KMS-11 (cell line): ENCODE measurements at regions not wholly inside any gene's neighbourhood (a gene's known extent, or its start where the extent isn't known, plus 50 kb on each side); places are given as distances from the start of the nearest gene placed in this dataset.

Experiments
- H2AFZ ChIP-seq: fragments of 200-600 bp; sonication (generic); 2 replicates; pipeline ENCODE4 v1.6.1; 2016; ENCODE audit warnings: antibody characterized with exemption, mixed run types, low read depth
- H3K27ac ChIP-seq: fragments of 200-600 bp; sonication (generic); 2 replicates; pipeline ENCODE4 v1.6.1; 2016; ENCODE audit warnings: mild to moderate bottlenecking, mixed run types
- H3K27me3 ChIP-seq: fragments of 200-600 bp; sonication (generic); 2 replicates; pipeline ENCODE4 v1.6.1; 2017; ENCODE audit warnings: mild to moderate bottlenecking, low read depth, mixed run types, moderate library complexity; ENCODE audit not compliant: insufficient read depth
- H3K36me3 ChIP-seq: fragments of 200-600 bp; sonication (generic); 2 replicates; pipeline ENCODE4 v1.6.1; 2017; ENCODE audit warnings: mild to moderate bottlenecking, mixed run types; ENCODE audit not compliant: insufficient read depth
- H3K4me1 ChIP-seq: fragments of 200-600 bp; sonication (generic); 2 replicates; pipeline ENCODE4 v1.6.1; 2016; ENCODE audit warnings: mild to moderate bottlenecking, low read depth, mixed run types; ENCODE audit not compliant: poor library complexity, severe bottlenecking
- H3K4me2 ChIP-seq: fragments of 200-600 bp; sonication (generic); 2 replicates; pipeline ENCODE4 v1.7.0; 2016; ENCODE audit warnings: mild to moderate bottlenecking, mixed run types
- H3K4me3 ChIP-seq: fragments of 200-600 bp; sonication (generic); IDR thresholded peaks from 2 replicates; pipeline ENCODE4 v1.6.1; 2017; ENCODE audit warnings: low read depth, low read length, mixed read lengths; ENCODE audit not compliant: insufficient read depth
- H3K79me2 ChIP-seq: fragments of 200-600 bp; sonication (generic); 2 replicates; pipeline ENCODE4 v1.6.1; 2016; ENCODE audit warnings: low read depth, mixed run types; ENCODE audit not compliant: insufficient read depth
- H3K9ac ChIP-seq: fragments of 200-600 bp; sonication (generic); 2 replicates; pipeline ENCODE4 v1.6.1; 2016; ENCODE audit warnings: mild to moderate bottlenecking, mixed run types
- H4K20me1 ChIP-seq: fragments of 200-600 bp; sonication (generic); 2 replicates; pipeline ENCODE4 v1.6.1; 2016; ENCODE audit warnings: mild to moderate bottlenecking, mixed run types; ENCODE audit not compliant: insufficient read depth
- CTCF ChIP-seq: fragments of 200-600 bp; sonication (generic); conservative IDR thresholded peaks from 2 replicates; pipeline ENCODE4 v1.6.1; 2017; ENCODE audit warnings: low read depth, mild to moderate bottlenecking, antibody characterized with exemption, low read length, moderate library complexity, mixed read lengths

DNA sequence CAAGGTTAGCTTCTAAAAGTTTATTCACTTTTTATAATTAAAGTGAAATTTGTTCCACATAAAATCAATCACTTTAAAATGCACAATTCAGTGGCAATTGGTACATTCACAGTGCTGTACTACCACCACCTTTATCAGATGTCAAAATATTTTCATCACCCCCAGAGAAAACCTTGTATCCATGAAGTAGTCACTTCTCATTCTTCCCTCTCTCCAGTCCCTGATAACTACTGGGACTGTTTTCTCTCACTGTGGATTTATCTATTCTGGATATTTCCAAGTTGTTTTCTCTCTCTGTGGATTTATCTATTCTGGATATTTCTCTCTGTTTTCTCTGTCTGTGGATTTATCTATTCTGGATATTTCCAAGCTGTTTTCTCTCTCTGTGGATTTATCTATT is 435.4 kb upstream of the CNTNAP2 start:
- H3K27me3 ChIP-seq, result no peaks in the 10 kb centered on the region
- H3K4me1 ChIP-seq, result no peaks in the 10 kb centered on the region
- H3K27ac ChIP-seq, result no peak overlapping the region
- H3K4me3 ChIP-seq, result no peak overlapping the region
- TF ChIP-seq CTCF, result no peak
- H4K20me1 ChIP-seq, result no peaks in the 10 kb centered on the region; the same call in 1 of the 2 replicates
- H3K4me2 ChIP-seq, result no peak overlapping the region
- H3K79me2 ChIP-seq, result no peaks in the 10 kb centered on the region
- no peak overlapping the region for H2AFZ ChIP-seq
- H3K36me3 ChIP-seq, result no peaks in the 10 kb centered on the region
- no peak overlapping the region for H3K9ac ChIP-seq

GRCh38 chr7:145665499-145666258 is 450.9 kb upstream of the CNTNAP2 start:
- no peaks in the 10 kb centered on the region for H3K36me3 ChIP-seq
- no peak overlapping the region for H2AFZ ChIP-seq
- no peak for TF ChIP-seq CTCF
- H3K9ac ChIP-seq, result no peak overlapping the region
- H3K4me3 ChIP-seq, result no peak overlapping the region
- no peak overlapping the region for H3K4me2 ChIP-seq
- no peaks in the 10 kb centered on the region for H3K4me1 ChIP-seq
- no peaks in the 10 kb centered on the region for H3K79me2 ChIP-seq
- H4K20me1 ChIP-seq, result no peaks in the 10 kb centered on the region
- no peaks in the 10 kb centered on the region for H3K27me3 ChIP-seq
- no peak overlapping the region for H3K27ac ChIP-seq

- Histone ChIP-seq H3K27me3 (no peaks in the 10 kb centered on the region), H3K79me2 (no peaks in the 10 kb centered on the region), H3K4me2 (no peak overlapping the region), H3K4me1 (no peaks in the 10 kb centered on the region), H2AFZ (no peak overlapping the region), H3K4me3 (no peak overlapping the region), H3K27ac (no peak overlapping the region), H3K9ac (no peak overlapping the region), H3K36me3 (no peaks in the 10 kb centered on the region), H4K20me1 (no peaks in the 10 kb centered on the region)
- no peak for TF ChIP-seq CTCF
Measured at GRCh38 chr7:145655666-145656065, 460.9 kb upstream of the CNTNAP2 start.

DNA sequence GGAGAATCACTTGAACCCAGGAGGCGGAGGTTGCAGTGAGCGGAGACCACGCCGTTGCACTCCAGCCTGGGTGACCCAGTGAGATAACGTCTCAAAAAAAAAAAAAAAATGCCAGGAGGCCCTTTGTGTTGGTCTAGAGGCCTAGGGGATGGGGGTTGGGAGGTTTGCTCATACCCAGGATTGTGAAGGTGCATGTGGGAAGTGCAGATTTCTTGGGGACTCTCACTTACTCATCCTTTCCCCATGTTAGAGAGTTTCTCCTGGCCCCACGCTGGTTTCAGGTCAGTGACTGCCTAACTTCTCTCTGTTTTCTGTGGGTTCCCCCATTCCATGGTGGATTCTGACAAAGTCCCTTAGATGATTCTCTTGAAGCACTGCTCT is 471.5 kb upstream of the CNTNAP2 start:
- Histone ChIP-seq H3K4me2 (no peak overlapping the region), H3K9ac (no peak overlapping the region), H3K27ac (no peak overlapping the region), H3K36me3 (no peaks in the 10 kb centered on the region), H3K4me3 (no peak overlapping the region), H3K4me1 (no peaks in the 10 kb centered on the region), H4K20me1 (no peaks in the 10 kb centered on the region), H3K27me3 (no peaks in the 10 kb centered on the region), H2AFZ (no peak overlapping the region), H3K79me2 (no peaks in the 10 kb centered on the region)
- no peak for TF ChIP-seq CTCF
